GM12878 (cell line): ENCODE measurements at regions not wholly inside any gene's neighbourhood (a gene's known extent, or its start where the extent isn't known, plus 50 kb on each side); places are given as distances from the start of the nearest gene placed in this dataset.

ENCODE experiments used
- ATAC-seq: fragments of 200-7000 bp; cut with Tn5 transposase; 3 replicates; pipeline ENCODE4 v1.9.1; 2020; ENCODE audit warnings: mild to moderate bottlenecking, moderate library complexity
- BruUV-seq: library from RNA; stranded (reverse); fragments of 400-500 nt; replicated peaks from 2 replicates; lab custom pipeline; 2021; lab: Mats Ljungman, UMichigan
- CTCF ChIA-PET: fragments of 300-600 bp; sonication (Branson Sonifier 250); formaldehyde crosslinking; extraction: SDS; loops from one replicate; lab custom pipeline; 2021; ENCODE audit warnings: inconsistent platforms; lab: Yijun Ruan, JAX
- POLR2A ChIA-PET: fragments of 350-600 bp; formaldehyde crosslinking; extraction: SDS; loops from one replicate; lab custom pipeline; 2021; ENCODE audit warnings: inconsistent platforms; lab: Charles Lee
- RAD21 ChIA-PET: fragments of 300-600 bp; sonication (Branson Sonifier 250); formaldehyde crosslinking; loops from one replicate; lab custom pipeline; 2023; ENCODE audit warnings: antibody characterized with exemption; ENCODE audit not compliant: unreplicated experiment; lab: Charles Lee
- SMC1A ChIA-PET: fragments of 300-600 bp; sonication (Branson Sonifier 250); formaldehyde crosslinking; loops from one replicate; lab custom pipeline; 2023; ENCODE audit not compliant: unreplicated experiment, uncharacterized antibody; lab: Charles Lee
- DNase-seq: peaks from one replicate; pipeline ENCODE4 v3.0.0-alpha.2; 2011; ENCODE audit warnings: low read depth, low spot score
- FAIRE-seq: peaks from 3 replicates; lab custom pipeline; 2011; peaks lifted over from hg19 to GRCh38; lab: Jason Lieb, UNC
- H2AFZ ChIP-seq: 2 replicates; pipeline ENCODE4 v1.6.0; 2011; ENCODE audit warnings: low read depth, low read length, control low read depth; ENCODE audit not compliant: control insufficient read depth
- H3K27ac ChIP-seq: 2 replicates; pipeline ENCODE4 v1.5.1; 2011; ENCODE audit warnings: control low read depth; ENCODE audit not compliant: control insufficient read depth, insufficient read depth
- H3K27me3 ChIP-seq, 2 experiments: replicated peaks in 1 of 2; 2 replicates each; pipeline versions ENCODE4 v1.6.0 to v1.6.1; 2011; ENCODE audit warnings: low read length in 1 of 2; ENCODE audit not compliant: control insufficient read depth in 2 of 2, insufficient read depth in 2 of 2
- H3K36me3 ChIP-seq, 2 experiments: 2 replicates each; pipeline ENCODE4 v1.5.1; 2011; ENCODE audit warnings: low read length in 1 of 2; ENCODE audit not compliant: control insufficient read depth in 2 of 2, insufficient read depth in 2 of 2
- H3K4me1 ChIP-seq: 2 replicates; pipeline ENCODE4 v1.6.1; 2011; ENCODE audit warnings: mild to moderate bottlenecking, low read length, moderate library complexity, mixed read lengths; ENCODE audit not compliant: control insufficient read depth, insufficient read depth
- H3K4me2 ChIP-seq: 2 replicates; pipeline ENCODE4 v1.6.0; 2011; ENCODE audit warnings: control low read depth; ENCODE audit not compliant: control insufficient read depth, insufficient read depth
- H3K4me3 ChIP-seq: fragments of 200-600 bp; sonication (generic); 2 replicates; pipeline ENCODE4 v1.5.1; 2016
- H3K79me2 ChIP-seq: 2 replicates; pipeline ENCODE4 v1.6.0; 2011; ENCODE audit warnings: low read length; ENCODE audit not compliant: control insufficient read depth, insufficient read depth
- H3K9ac ChIP-seq: 2 replicates; pipeline ENCODE4 v1.8.0; 2011; ENCODE audit warnings: low read length, control low read depth, mixed read lengths; ENCODE audit not compliant: control insufficient read depth, insufficient read depth
- H3K9me3 ChIP-seq: replicated peaks from 3 replicates; pipeline ENCODE4 v1.5.1; 2011; ENCODE audit warnings: mild to moderate bottlenecking, low read length; ENCODE audit not compliant: control insufficient read depth, insufficient read depth
- H4K20me1 ChIP-seq: 2 replicates; pipeline ENCODE4 v1.6.0; 2011; ENCODE audit not compliant: control insufficient read depth, insufficient read depth
- EED ChIP-seq: sonication (generic); IDR thresholded peaks from 2 replicates; pipeline ENCODE4 v1.6.1; 2016; ENCODE audit warnings: antibody characterized with exemption, low read depth
- RAD21 ChIP-seq: IDR thresholded peaks from 2 replicates; pipeline ENCODE4 v1.6.1; 2011; ENCODE audit warnings: mild to moderate bottlenecking, low read depth, low read length, moderate library complexity; ENCODE audit not compliant: insufficient read depth
- WGBS: methylation state at CpG from one replicate; pipeline ENCODE4 v1.1.6; 2016; ENCODE audit warnings: low lambda C conversion rate; ENCODE audit not compliant: insufficient replicate concordance, insufficient coverage; ENCODE audit errors: missing lambda C conversion rate; 5-methylcytosine and 5-hydroxymethylcytosine counted together
- in situ Hi-C: fragments of 300-500 bp; cut with MboI; formaldehyde crosslinking; loops from 9 replicates; pipeline ENCODE4 v1.14.3; 2018; ENCODE audit warnings: mixed read lengths
- intact Hi-C: fragments of 100-400 bp; cut with micrococcal nuclease; formaldehyde crosslinking; loops from one replicate; pipeline ENCODE4 v1.14.2; 2022; ENCODE audit not compliant: unreplicated experiment
- TF ChIP-seq, protein P1 (sequence below): IDR thresholded peaks from 2 replicates; pipeline ENCODE4 v1.6.1; 2011; ENCODE audit warnings: borderline replicate concordance, low read depth, mild to moderate bottlenecking, moderate library complexity, low read length; ENCODE audit not compliant: insufficient read depth, poor library complexity, severe bottlenecking
- TF ChIP-seq, protein P2 (sequence below), 3 experiments: IDR thresholded peaks in 2 of 3; conservative IDR thresholded peaks in 1 of 3; 2 replicates each; pipeline ENCODE4 v1.5.1; 2011; ENCODE audit warnings: low read depth in 3 of 3, low read length in 3 of 3, mild to moderate bottlenecking in 3 of 3, control low read depth in 2 of 3, moderate library complexity in 2 of 3, inconsistent platforms in 1 of 3, mixed read lengths in 1 of 3; ENCODE audit not compliant: control insufficient read depth in 2 of 3, insufficient read depth in 1 of 3; ENCODE audit errors: extremely low read depth in 1 of 3
- TF ChIP-seq, protein P3 (sequence below): fragments of 450-650 bp; IDR thresholded peaks from 2 replicates; pipeline ENCODE4 v1.6.1; 2017; ENCODE audit warnings: mild to moderate bottlenecking, moderate library complexity

DNA sequence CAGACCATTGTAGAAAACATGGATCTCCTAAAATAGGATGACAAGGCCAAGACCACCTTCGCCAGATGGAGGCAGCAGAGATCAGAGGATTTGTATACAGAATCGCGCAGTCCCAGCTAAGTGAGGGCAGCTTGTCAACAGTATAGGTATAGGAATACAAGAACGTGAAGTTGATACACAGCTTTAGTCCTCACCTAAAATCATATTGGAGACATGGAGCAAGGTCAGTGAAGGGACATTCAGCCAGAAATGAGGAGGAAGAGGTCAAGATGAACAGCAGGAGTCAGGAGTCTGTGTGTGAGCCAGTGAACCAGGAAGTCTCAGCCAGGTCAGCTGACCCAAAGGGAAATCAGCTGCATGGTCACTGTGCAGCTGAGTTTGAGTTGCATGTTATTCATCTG, 263.4 kb upstream of the PRKCQ start:
- no peaks in the 10 kb centered on the region for H3K79me2 ChIP-seq
- H4K20me1 ChIP-seq: no peaks in the 10 kb centered on the region
- CTCF ChIA-PET: interaction anchor here (1.0 to 1.3 kb wide), 3 partner anchors 75 to 574 kb away, joined by 3 to 4 read pairs (median 3); no protein-coding TSS in a partner anchor
- FAIRE-seq (no peak), ATAC-seq (peak; percentile 52; the same call in 2 of the 3 replicates), DNase-seq (peak; percentile 1)
- TF ChIP-seq EED (no peak), RAD21 (peak; percentile 37)
- TF ChIP-seq, protein P1, sequence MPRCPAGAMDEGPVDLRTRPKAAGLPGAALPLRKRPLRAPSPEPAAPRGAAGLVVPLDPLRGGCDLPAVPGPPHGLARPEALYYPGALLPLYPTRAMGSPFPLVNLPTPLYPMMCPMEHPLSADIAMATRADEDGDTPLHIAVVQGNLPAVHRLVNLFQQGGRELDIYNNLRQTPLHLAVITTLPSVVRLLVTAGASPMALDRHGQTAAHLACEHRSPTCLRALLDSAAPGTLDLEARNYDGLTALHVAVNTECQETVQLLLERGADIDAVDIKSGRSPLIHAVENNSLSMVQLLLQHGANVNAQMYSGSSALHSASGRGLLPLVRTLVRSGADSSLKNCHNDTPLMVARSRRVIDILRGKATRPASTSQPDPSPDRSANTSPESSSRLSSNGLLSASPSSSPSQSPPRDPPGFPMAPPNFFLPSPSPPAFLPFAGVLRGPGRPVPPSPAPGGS: no peak
- TF ChIP-seq, protein P2, sequence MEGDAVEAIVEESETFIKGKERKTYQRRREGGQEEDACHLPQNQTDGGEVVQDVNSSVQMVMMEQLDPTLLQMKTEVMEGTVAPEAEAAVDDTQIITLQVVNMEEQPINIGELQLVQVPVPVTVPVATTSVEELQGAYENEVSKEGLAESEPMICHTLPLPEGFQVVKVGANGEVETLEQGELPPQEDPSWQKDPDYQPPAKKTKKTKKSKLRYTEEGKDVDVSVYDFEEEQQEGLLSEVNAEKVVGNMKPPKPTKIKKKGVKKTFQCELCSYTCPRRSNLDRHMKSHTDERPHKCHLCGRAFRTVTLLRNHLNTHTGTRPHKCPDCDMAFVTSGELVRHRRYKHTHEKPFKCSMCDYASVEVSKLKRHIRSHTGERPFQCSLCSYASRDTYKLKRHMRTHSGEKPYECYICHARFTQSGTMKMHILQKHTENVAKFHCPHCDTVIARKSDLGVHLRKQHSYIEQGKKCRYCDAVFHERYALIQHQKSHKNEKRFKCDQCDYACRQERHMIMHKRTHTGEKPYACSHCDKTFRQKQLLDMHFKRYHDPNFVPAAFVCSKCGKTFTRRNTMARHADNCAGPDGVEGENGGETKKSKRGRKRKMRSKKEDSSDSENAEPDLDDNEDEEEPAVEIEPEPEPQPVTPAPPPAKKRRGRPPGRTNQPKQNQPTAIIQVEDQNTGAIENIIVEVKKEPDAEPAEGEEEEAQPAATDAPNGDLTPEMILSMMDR (IDR thresholded peaks at IDR 0.05 in 2 of 3, conservative IDR thresholded peaks at IDR 0.05 in 1 of 3; ENCODE audit: control insufficient read depth in 2 of 3, extremely low read depth in 1 of 3, insufficient read depth in 1 of 3, low read depth in 3 of 3, low read length in 3 of 3): peak in 2 of 3 experiments; percentile 22 to 35; a peak in 3 of 6 replicates
- TF ChIP-seq, protein P3, sequence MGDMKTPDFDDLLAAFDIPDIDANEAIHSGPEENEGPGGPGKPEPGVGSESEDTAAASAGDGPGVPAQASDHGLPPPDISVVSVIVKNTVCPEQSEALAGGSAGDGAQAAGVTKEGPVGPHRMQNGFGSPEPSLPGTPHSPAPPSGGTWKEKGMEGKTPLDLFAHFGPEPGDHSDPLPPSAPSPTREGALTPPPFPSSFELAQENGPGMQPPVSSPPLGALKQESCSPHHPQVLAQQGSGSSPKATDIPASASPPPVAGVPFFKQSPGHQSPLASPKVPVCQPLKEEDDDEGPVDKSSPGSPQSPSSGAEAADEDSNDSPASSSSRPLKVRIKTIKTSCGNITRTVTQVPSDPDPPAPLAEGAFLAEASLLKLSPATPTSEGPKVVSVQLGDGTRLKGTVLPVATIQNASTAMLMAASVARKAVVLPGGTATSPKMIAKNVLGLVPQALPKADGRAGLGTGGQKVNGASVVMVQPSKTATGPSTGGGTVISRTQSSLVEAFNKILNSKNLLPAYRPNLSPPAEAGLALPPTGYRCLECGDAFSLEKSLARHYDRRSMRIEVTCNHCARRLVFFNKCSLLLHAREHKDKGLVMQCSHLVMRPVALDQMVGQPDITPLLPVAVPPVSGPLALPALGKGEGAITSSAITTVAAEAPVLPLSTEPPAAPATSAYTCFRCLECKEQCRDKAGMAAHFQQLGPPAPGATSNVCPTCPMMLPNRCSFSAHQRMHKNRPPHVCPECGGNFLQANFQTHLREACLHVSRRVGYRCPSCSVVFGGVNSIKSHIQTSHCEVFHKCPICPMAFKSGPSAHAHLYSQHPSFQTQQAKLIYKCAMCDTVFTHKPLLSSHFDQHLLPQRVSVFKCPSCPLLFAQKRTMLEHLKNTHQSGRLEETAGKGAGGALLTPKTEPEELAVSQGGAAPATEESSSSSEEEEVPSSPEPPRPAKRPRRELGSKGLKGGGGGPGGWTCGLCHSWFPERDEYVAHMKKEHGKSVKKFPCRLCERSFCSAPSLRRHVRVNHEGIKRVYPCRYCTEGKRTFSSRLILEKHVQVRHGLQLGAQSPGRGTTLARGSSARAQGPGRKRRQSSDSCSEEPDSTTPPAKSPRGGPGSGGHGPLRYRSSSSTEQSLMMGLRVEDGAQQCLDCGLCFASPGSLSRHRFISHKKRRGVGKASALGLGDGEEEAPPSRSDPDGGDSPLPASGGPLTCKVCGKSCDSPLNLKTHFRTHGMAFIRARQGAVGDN: no peak
- intact Hi-C loops: no loop called here
- POLR2A ChIA-PET: no interaction called here
- H3K9me3 ChIP-seq: no peaks in the 10 kb centered on the region
- WGBS: 62% methylated on average over 4 of the region's 4 CpGs
- H3K36me3 ChIP-seq: no peaks in the 10 kb centered on the region
- no peak overlapping the region for H3K9ac ChIP-seq
- no peak overlapping the region for H3K27ac ChIP-seq
- H3K4me1 ChIP-seq: no peaks in the 10 kb centered on the region
- in situ Hi-C loops: loop anchor here (25.0 kb wide), 1 partner anchor 106 kb away; no protein-coding TSS in a partner anchor
- no peak overlapping the region for H3K4me2 ChIP-seq
- peaks cover 0 to 2% of the 10 kb centered on the region in 2 experiments; a peak in 1 of 4 replicates for H3K27me3 ChIP-seq
- SMC1A ChIA-PET: interaction anchor here (0.6 to 1.0 kb wide), 2 partner anchors 573 to 1267 kb away, joined by 3 to 4 read pairs; no protein-coding TSS in a partner anchor
- peak overlapping the region; percentile 45; the same call in 1 of the 2 replicates for H2AFZ ChIP-seq
- RAD21 ChIA-PET: no interaction called here
- H3K4me3 ChIP-seq: no peak overlapping the region
- no TSS peak for BruUV-seq
